GM18868 (cell line): ENCODE measurements at regions not wholly inside any gene's neighbourhood (a gene's known extent, or its start where the extent isn't known, plus 50 kb on each side); places are given as distances from the start of the nearest gene placed in this dataset.
A peak's percentile ranks its signal among the peaks of the same experiment; 100 is the strongest.

Source experiments
- ATAC-seq: cut with Tn5 transposase; IDR thresholded peaks from one replicate; pipeline ENCODE4 v1.9.1; 2021; ENCODE audit warnings: mild to moderate bottlenecking, moderate library complexity; ENCODE audit not compliant: unreplicated experiment

DNA sequence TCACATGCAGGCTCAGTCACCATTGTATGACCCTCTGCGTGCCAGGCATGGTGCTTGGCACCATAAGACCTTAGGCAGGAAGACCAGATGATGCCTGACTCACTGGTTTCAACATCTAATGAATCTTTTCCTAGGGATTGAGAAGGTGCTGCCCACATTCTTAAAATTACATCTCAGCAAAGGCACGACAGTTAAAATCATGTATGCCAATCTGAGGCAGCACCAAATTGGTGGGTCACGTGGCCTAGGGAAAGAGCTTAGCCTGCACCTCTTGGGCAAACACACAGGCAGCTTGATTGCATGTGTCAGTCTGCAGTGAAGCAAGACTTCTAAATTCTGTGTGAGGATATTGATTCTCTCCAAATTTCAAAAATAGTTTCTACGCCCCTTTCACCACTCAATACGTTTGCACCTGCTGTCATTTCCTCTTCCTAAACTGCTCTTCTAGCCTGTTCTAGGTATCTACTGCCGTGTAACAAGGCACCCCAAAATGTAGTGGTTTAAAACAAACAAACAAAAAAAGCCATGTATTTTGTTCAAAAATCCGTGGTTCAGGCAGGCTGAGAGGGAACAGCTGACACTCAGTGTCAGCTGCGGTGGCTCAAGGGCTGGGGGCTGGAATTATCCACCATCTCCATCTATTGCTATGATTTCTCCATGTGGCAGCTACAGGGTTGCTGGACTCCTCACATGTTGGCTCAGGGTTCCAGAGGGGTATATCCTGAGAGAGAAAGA lies 160.2 kb upstream of the FGGY start:
- no peak for ATAC-seq

DNA sequence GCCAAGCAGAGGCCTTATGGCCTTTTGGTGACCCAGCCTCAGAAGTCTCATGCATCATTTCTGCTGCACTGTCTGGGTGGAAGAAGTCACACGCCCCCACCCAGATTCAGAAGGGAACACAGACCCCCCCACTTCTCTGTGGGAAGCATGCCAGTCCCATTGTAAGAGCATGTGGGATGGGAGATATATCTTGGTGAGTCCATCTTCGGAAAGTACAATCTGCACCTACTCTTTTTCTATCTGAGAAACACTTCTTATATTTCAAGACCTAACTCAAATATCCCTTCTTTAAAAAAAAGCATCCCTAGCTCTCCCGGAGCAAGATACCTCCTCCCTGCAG lies 159.6 kb upstream of the FGGY start:
- ATAC-seq, result no peak

DNA sequence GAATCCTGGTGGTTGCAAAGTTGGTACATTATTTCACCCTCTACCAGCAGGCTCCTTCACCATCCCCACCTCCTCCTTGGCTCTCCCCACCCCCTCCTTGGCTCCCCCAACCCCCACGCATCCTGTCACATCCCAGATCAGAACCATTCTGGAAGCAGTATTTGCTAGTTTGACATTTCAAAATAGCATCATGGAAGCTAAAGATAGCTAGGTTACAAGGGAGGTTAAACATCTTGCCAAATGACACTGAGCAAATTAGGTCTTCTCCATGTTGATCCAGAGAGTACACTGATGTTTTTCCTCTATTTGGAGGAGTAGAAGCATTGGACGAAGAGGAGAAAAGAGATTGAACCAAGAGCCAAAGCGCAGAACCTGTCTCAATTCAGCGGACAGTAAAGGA lies 158.9 kb upstream of the FGGY start:
- no peak for ATAC-seq

DNA sequence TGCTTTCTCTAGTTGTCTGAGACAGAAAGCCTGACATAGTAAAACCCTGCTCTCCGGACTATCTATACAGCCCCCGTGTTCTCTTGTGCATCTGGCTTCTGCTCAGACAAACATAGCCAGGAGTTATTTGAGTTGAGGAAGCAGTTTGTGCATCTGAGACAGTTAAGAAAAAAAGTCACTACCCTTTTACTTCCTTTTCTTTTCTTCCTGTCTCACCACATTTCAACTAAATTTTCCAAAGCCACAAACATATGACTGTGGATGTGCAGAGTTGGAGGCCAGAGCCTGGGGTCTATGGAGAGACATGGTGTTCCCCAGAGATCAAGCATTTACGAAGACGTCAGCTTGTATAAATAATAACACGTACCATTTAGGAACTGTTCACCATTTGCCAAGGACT lies 158.5 kb upstream of the FGGY start:
- no peak for ATAC-seq

DNA sequence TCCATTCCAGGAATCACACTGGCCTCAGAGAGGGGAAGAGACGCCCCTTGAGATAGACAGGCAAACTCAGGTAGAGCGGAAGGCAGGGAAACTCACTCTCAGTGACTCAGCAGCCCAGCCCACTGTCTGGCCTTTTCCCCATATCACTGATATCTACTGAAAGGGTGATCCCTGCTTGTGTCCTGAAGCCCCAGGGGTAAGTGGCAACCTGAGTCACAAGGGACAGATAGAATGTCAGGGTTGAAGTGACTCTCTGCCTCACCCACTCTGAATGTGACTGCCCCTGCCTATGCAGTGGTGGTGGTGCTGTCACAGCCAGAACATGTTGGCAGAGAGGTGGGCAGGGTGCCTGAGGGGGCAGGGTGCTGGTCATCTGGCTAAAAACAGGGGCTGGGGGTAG lies 157.5 kb upstream of the FGGY start:
- ATAC-seq, result no peak

DNA sequence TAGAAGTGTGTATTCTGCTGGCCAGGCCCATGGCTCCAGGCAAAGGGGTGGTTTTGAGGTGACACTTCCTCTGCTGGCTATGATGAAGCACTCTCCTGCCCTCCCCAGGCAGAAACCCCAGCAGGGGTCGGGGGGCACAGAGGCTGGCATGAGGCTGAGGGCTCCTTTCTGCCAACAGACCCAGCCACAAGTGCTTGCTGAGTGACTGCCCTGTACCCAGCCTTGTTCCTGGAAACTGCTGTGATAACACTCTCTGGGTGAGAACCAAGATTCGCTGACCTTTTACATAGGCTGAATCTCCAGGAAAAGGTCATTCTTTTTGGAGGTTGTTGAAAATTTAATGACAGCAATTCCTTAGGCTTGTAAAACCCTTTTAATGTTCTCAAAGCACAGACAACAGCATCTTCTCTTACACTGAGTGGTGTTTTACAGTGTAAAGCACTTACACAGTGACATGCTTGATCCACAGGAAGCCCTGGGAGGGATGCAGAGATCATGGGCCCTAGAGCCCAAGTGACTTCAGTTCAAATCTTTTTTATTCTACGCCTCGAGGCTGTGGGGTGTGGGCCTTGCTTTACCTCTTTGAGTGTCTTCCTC lies 155.5 kb upstream of the FGGY start:
- ATAC-seq, result no peak

DNA sequence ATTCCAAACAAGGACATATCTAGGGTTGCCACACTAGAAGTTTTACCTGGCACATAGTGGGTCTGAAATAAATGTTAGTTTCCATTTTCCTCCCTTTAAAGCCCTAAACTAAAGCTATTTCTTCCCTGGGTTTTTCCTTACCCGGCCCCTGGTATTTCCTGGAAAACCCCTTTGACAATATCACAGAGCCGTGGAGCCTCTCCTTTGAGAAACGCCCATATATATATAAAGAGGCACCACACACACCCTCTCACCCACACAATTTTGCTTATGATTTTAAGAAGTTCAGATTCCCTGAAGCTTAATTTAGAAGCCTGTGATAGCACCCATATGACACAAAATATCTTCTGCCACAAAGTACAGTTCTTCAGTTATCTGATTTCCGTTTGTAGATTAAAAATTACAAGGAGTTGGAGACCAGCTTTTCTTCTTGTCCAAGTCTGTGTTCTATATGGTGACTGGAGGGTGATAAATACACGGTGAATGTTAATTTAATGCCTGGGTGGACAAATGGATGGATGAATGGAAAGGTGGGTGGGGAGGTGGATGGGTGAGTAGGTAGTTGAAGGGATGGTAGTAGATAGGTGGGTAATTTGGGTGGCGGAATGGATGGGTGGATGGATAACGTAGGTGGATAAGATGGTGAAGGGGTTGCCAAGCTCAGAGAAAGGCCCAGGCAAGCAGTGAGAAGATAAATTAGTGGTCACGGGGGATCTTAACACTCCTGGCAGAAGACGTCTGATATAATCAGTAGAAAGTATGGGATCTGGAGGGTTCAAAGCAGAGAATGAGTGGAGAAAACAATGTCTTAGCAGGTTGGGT lies 154.4 kb upstream of the FGGY start:
- ATAC-seq, result no peak

DNA sequence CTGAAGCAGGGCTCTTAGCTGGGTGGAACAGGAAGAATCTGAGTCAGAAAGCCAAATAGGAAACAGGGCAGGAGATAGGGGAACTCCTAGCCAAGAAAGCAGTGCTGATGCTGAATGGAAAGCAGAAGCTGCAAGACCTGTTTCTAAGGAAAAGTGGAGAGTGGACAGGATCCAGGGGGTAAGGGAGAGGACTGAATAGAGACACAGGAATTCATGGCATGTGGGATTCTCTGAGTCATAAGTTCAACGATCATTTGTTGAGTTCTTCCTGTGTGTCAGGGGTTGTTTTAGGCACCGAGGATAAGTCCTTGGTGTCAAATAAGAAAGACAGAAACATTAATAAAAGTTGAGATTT lies 153.8 kb upstream of the FGGY start:
- peak; percentile 38 for ATAC-seq

DNA sequence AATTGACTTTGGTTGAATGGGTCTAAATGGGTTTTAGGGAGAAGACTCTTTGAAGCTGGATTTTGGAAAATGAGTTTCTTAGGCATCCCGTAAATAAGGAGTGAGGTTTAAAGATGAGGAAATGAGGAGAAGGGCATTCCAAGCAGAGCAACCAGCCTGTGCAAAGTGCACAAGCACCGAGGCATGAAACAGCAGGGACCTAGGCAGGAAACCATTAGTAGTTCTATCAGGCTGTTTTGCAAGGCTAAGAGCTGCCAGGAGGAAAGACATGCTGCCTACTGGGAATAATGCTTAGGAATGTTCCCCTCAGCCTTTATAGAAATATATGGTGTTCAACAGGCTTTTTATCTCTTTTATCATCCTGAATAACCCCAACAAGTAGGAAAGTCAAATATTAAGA lies 153.1 kb upstream of the FGGY start:
- no peak for ATAC-seq

DNA sequence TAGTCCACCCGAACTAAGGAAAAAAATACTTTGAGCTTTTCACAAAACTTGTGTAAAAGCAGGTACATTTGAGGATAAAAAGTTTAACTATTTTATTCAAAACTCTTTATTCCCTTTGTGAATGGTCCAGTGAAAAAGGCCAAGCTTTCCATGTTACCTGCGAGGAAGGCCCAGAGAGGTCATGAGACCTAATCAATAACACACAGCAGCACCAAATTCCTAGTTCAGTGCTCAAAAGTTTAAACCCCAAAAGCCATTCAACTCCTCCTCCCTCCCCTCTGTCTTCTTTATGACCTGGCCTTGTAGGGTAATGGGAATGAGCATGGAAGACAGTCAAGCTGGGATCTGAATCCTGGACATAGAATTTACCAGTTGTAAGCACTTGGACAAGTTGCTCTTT lies 151.9 kb upstream of the FGGY start:
- no peak for ATAC-seq

DNA sequence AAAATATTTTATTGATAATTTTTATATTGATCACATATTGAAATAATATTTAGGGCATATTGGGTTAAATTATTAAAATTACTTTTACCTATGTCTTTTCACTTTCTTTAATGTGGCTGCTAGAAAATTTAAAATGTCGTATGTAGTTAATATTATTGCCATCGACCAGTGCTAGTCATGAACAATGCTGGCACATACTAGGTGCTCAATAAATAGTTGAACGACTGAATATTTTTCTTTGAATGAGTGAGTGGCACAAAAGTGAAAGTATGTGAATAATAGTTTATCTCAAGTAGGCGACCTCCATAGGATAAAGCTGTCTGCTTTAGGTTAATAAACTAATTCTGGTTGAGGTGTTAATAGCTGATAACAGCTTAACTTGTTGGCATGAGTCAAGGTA lies 150.8 kb upstream of the FGGY start:
- ATAC-seq, result no peak

DNA sequence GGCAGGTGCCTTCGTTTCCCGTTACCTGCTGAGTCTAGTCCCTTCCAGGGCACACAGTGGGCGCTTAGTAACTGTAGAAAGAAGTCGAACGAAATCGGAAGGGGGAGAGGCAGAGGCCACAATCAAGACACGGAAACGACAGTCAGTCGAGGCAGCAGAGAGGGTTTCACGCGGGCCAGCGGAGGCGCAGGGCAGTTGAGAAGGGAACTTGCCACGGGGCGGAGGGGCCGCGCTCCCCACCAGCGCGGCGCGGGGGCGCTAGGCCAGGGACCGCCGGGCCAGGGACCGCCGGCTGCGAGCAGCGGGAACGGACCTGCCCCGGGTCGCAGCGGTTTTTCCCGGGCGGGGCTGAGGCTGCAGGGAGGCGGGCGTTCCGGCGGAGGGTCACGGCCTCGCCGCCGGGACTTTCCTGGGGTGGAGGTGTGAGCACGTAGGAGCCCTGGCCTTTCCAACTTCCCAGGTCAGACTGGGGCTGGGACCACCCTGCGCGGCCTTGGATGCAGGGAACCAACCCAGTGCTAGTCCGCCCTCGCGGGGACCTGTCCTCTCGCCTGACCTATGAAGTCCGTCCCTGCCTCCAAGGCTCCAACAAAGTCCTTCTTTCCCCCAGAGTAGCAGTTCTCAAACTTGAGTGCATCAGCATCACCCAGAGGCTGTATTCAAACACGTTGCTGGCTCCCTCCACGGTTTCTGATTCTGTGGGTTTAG lies 150.1 kb upstream of the FGGY start:
- ATAC-seq, result peak; percentile 42

DNA sequence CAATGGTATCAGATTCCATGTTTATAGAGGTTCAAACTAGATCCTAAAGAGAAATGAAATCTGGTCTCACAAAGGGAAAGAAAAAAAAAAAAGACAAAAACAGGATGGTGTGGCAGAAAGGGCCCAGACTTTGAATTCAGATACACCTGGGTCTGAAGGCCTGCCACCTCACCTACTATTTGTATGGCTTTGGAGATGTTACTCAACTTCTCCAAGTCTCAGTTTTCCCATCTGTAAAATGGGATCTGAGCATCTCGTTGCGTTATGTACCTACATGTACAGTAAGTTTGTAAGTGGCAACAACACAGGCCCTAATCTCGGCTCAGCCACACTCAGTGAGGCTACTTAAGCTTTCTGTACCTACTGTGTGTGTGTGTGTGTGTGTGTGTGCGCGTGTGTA lies 147.5 kb upstream of the FGGY start:
- no peak for ATAC-seq

DNA sequence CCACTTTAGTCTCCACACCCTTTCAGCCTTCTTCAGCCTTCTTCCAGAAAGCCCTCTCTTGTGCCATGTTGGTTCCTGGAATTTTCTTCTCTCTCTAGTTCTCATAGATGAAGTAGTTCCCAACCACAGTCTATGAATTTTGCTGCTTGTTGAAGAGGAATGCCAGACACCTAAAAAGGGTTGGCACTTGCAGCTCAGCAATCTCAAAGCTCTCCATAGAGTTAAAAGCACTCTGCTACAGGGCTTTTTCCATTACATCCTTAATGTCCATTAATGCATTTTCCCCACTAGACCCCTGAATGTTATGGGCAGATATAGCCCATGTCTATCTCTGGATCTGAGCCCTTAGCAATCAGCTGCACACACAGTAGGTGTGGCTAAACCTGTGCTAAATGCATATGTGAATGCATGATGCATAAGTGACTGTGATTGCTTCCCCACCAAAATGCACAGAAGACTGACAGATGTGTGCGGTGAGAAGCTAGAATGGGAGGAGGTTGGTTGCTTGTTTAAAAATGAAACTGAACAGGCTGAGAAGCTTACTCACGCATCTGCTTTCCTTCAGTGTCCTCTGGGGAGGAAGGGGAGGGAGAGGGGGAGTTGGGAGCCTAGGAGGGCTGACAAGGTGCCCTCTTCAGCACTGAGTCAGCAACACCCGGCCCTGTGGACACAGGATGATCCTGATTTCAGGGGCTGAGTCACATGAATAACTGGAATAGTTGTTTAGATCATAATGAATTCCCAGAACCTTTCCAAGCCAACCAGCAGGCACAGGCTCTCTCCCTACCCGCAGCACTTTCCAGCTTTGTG lies 146.1 kb upstream of the FGGY start:
- peak; percentile 69 for ATAC-seq

DNA sequence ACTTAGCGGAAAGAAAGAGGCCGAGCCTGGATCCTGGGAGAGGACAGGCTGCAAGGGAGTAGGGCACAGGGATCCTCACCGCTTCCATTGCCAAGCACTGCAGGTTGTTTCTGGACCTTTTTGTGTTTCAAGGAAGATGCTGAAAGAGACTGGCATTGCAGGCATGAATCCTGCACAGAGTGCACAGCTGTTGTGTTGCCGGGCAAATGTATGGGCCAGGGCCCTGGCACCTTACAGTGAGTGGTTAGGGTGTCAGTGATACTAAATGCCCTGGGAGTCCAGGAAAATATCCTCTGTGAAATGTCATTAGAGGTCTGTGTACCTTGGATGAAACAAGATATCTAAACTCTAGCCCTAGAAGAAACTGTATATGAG lies 145.5 kb upstream of the FGGY start:
- no peak for ATAC-seq

DNA sequence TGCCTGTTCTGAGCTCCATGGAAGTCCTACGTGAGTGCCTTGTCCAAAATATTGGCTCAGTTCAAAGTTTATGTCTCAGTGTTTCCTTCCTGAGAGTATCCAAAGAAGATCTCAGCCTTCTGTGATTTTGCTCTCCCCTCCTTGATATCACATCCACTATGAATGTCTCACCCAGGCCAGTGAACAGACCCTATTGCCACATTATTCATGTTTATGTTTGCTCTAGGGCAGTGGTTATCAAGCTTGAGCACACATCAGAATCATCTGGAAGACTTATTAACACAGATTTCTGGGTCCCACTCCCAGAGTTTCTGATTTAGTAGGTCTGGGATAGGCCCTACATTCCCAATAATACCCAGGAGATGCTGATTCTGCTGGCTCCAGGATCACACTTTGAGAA lies 145.0 kb upstream of the FGGY start:
- no peak for ATAC-seq

DNA sequence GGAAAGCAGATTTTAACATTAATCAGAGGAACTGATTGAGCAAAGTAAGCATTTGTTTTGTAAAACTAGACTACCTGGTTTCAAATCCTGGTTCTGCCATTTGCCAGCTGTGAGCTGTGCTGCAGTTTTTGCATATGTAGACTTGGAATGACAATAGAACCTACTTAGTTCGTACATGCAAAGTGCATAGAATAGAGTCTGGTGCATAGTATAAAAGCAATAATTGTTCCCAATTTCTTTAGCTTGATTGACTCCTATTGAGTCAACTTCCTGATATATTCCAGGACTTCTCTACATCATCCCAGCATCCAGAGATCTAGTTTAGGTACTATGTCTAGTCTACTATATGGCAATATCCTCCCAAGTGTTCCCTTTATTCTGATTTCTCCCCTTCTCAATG lies 144.4 kb upstream of the FGGY start:
- no peak for ATAC-seq

DNA sequence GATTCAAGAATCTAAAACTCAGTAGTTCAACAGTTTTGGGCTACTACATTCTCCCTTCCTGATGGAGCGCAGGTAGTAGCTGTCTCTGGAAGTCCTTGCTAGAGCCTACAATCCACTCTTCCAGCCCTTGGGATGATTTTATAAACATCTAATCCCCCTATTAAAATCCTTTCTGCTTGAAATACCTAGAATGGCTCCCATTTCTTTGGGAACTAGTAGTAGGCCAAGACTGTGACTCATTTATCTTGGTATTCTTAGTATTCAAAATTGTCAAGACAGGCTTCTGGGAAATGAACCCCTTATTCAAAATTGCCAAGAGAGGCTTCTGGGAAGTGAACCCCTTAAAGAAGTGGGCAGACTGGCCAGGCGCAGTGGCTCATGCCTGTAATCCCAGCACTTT lies 142.5 kb upstream of the FGGY start:
- no peak for ATAC-seq

DNA sequence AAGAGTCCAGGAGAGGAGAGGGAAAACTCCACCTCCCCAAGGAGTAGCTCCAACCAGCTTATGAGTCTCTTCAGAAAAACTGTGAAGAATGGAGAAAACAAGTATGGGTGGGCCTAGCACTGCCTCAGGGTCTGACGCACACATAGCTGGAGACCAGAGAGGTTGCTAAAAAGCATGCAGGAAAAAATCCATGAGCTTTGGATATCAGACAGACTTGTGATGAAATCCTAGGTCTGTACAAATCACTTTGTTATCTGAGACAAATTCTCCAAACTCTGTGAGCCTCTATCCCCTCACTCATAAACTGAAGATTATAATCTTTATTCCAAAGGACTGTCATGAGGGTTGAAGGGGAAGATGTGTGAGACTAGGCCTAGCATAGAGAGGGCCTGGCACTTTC lies 141.5 kb upstream of the FGGY start:
- no peak for ATAC-seq

DNA sequence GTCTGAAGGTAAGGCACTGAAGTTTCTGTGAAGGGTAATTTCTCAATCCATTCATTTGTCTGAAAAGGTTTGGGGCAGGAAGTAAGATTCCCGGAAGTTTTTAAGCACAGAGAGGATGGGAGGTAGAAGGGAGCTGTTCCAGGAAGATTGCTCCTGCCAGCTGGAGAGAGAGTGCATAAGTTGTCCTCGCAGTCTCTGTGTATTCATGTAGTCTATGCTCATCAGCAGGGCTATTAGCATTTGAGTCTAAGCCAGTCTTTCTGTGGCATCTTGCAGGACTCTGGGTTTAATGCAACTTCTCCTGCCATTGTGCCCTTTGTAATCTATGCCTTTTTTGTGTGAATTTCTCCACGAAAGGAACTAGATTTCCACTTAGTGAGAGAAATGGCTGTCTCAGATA lies 140.8 kb upstream of the FGGY start:
- ATAC-seq, result no peak
